HCT116 (cell line): ENCODE measurements at regions not wholly inside any gene's neighbourhood (a gene's known extent, or its start where the extent isn't known, plus 50 kb on each side); places are given as distances from the start of the nearest gene placed in this dataset.

Experiments used
- ATAC-seq: fragments of 200-7000 bp; cut with Tn5 transposase; 2 replicates; pipeline ENCODE4 v1.9.1; 2020; ENCODE audit warnings: mild to moderate bottlenecking, moderate library complexity
- BruUV-seq: library from RNA; stranded (reverse); fragments of 400-500 nt; replicated peaks from 2 replicates; lab custom pipeline; 2021; lab: Mats Ljungman, UMichigan
- CTCF ChIA-PET: fragments of 300-600 bp; sonication (Branson Sonifier 250); formaldehyde crosslinking; loops from one replicate; lab custom pipeline; 2021; ENCODE audit warnings: antibody characterized with exemption; lab: Charles Lee
- POLR2A ChIA-PET: fragments of 300-600, 350-600 bp; sonication (Branson Sonifier 250); formaldehyde crosslinking; loops from one replicate; lab custom pipeline; 2021; ENCODE audit warnings: antibody characterized with exemption; lab: Charles Lee
- RAD21 ChIA-PET, 2 experiments: fragments of 300-600 bp; sonication (Branson Sonifier 250); formaldehyde crosslinking; loops; one replicate each; lab custom pipeline; 2023; ENCODE audit warnings: low total read pairs in 2 of 2; ENCODE audit not compliant: uncharacterized antibody in 2 of 2, unreplicated experiment in 2 of 2, low non-redundant PET in 1 of 2; lab: Charles Lee
- DNase-seq: peaks from one replicate; pipeline ENCODE4 v3.0.0-alpha.2; 2010; ENCODE audit warnings: low read depth, low spot score
- H2AFZ ChIP-seq: fragments of 200-600 bp; shearing (Covaris generic), sonication (generic); 2 replicates; pipeline ENCODE4 v1.6.1; 2017; ENCODE audit warnings: low read depth, mixed run types, mixed read lengths, antibody characterized with exemption, low read length; ENCODE audit not compliant: poor library complexity, severe bottlenecking
- H3K27ac ChIP-seq: 2 replicates; pipeline ENCODE4 v1.5.1; 2012; ENCODE audit warnings: low read depth, low read length
- H3K27me3 ChIP-seq: fragments of 200-600 bp; sonication (generic); 2 replicates; pipeline ENCODE4 v1.6.1; 2016; ENCODE audit warnings: mixed run types, low read length, mixed read lengths; ENCODE audit not compliant: insufficient read depth
- H3K36me3 ChIP-seq, 2 experiments: fragments of 200-500 bp in 1 of 2; fragments of 200-600 bp in 1 of 2; sonication (Bioruptor generic) in 1 of 2; sonication (generic) in 1 of 2; 2 replicates each; pipeline versions ENCODE4 v1.5.1 to v1.6.1; 2014 to 2016; ENCODE audit warnings: low read length in 2 of 2, inconsistent platforms in 1 of 2, mixed read lengths in 1 of 2, mixed run types in 1 of 2; ENCODE audit not compliant: insufficient read depth in 2 of 2, control insufficient read depth in 1 of 2
- H3K4me1 ChIP-seq, 2 experiments: fragments of 200-600 bp in 1 of 2; sonication (generic) in 1 of 2; 2 replicates each; pipeline versions ENCODE4 v1.5.1 to v1.6.1; 2012 to 2017; ENCODE audit warnings: low read length in 2 of 2, inconsistent platforms in 1 of 2, mild to moderate bottlenecking in 1 of 2, mixed read lengths in 1 of 2, mixed run types in 1 of 2, moderate library complexity in 1 of 2; ENCODE audit not compliant: insufficient read depth in 2 of 2, control insufficient read depth in 1 of 2
- H3K4me2 ChIP-seq: fragments of 200-600 bp; sonication (generic); 2 replicates; pipeline ENCODE4 v1.6.1; 2017; ENCODE audit warnings: mixed run types, low read length, mixed read lengths
- H3K4me3 ChIP-seq, 2 experiments: fragments of 200-600 bp in 1 of 2; sonication (generic) in 1 of 2; replicated peaks in 1 of 2; 2 replicates each; pipeline ENCODE4 v1.5.1; 2011 to 2016; ENCODE audit warnings: low read length in 2 of 2, control low read depth in 1 of 2, low read depth in 1 of 2, mild to moderate bottlenecking in 1 of 2, mixed read lengths in 1 of 2, mixed run types in 1 of 2
- H3K79me2 ChIP-seq: fragments of 200-600 bp; sonication (generic); 2 replicates; pipeline ENCODE4 v1.6.1; 2017; ENCODE audit warnings: mild to moderate bottlenecking, mixed run types, low read length, moderate library complexity, mixed read lengths; ENCODE audit not compliant: insufficient read depth
- H3K9ac ChIP-seq: fragments of 200-600 bp; sonication (generic); 2 replicates; pipeline ENCODE4 v1.6.1; 2016; ENCODE audit warnings: low read length, mixed read lengths
- H3K9me2 ChIP-seq: fragments of 200-600 bp; sonication (generic), shearing (Covaris generic); 2 replicates; pipeline ENCODE4 v1.6.1; 2017; ENCODE audit warnings: mixed run types, mild to moderate bottlenecking, moderate library complexity; ENCODE audit not compliant: insufficient read depth
- H3K9me3 ChIP-seq, 2 experiments: fragments of 200-500 bp in 1 of 2; fragments of 200-600 bp in 1 of 2; sonication (Bioruptor generic) in 1 of 2; sonication (generic) in 1 of 2; 2 replicates each; pipeline ENCODE4 v1.6.1; 2014 to 2017; ENCODE audit warnings: low read length in 2 of 2, mixed read lengths in 2 of 2, inconsistent platforms in 1 of 2, low read depth in 1 of 2, mild to moderate bottlenecking in 1 of 2, mixed run types in 1 of 2, moderate library complexity in 1 of 2; ENCODE audit not compliant: control insufficient read depth in 1 of 2, insufficient read depth in 1 of 2
- H4K20me1 ChIP-seq: fragments of 200-600 bp; sonication (generic), shearing (Covaris generic); 2 replicates; pipeline ENCODE4 v1.6.1; 2017; ENCODE audit warnings: mixed run types, mild to moderate bottlenecking, moderate library complexity; ENCODE audit not compliant: insufficient read depth
- CTCF ChIP-seq, 3 experiments: fragments of 200-600 bp in 1 of 3; sonication (generic) in 1 of 3; IDR thresholded peaks in 2 of 3; conservative IDR thresholded peaks in 1 of 3; 2 replicates each; pipeline ENCODE4 v1.5.1; 2012 to 2017; ENCODE audit warnings: low read depth in 2 of 3, low read length in 2 of 3, antibody characterized with exemption in 1 of 3, borderline replicate concordance in 1 of 3, control low read depth in 1 of 3, mild to moderate bottlenecking in 1 of 3, mixed read lengths in 1 of 3, mixed run types in 1 of 3, moderate library complexity in 1 of 3; ENCODE audit not compliant: insufficient read depth in 1 of 3
- ELF1 ChIP-seq: IDR thresholded peaks from 2 replicates; pipeline ENCODE4 v1.6.1; 2012; ENCODE audit warnings: low read depth, borderline replicate concordance
- POLR2AphosphoS5 ChIP-seq: IDR thresholded peaks from 2 replicates; pipeline ENCODE4 v1.6.1; 2011; ENCODE audit warnings: mild to moderate bottlenecking, low read depth, low read length, moderate library complexity
- RAD21 ChIP-seq: IDR thresholded peaks from 2 replicates; pipeline ENCODE4 v1.6.1; 2012; ENCODE audit warnings: low read depth, mild to moderate bottlenecking
- SRF ChIP-seq: IDR thresholded peaks from 2 replicates; pipeline ENCODE4 v1.6.1; 2012; ENCODE audit warnings: low read depth
- ZBTB33 ChIP-seq: IDR thresholded peaks from 2 replicates; pipeline ENCODE4 v1.6.1; 2011; ENCODE audit warnings: mild to moderate bottlenecking, low read length, moderate library complexity; ENCODE audit not compliant: insufficient replicate concordance; ENCODE audit errors: extremely low read depth
- intact Hi-C: fragments of 100-400 bp; cut with micrococcal nuclease; formaldehyde crosslinking; loops from 2 replicates; pipeline ENCODE4 v1.10.0; 2022

- TF ChIP-seq ZBTB33 (no peak), SRF (no peak)
Measured at GRCh38 chr3:178428037-178428436, 108.2 kb upstream of the KCNMB2 start (continued).

GRCh38 chr3:178434206-178434805 is 101.9 kb upstream of the KCNMB2 start:
- ATAC-seq (no peak; the same call in 1 of the 2 replicates), DNase-seq (no peak)
- no peaks in the 10 kb centered on the region for H3K79me2 ChIP-seq
- peaks cover 0 to under 1% of the 10 kb centered on the region in 2 experiments; a peak in 1 of 4 replicates for H3K4me1 ChIP-seq
- RAD21 ChIA-PET: no interaction called here
- TF ChIP-seq CTCF (IDR thresholded peaks at IDR 0.05 in 2 of 3, conservative IDR thresholded peaks at IDR 0.05 in 1 of 3; ENCODE audit: borderline replicate concordance in 1 of 3, insufficient read depth in 1 of 3, low read depth in 2 of 3, low read length in 2 of 3): peak; percentile 8 to 32 (median 17); a peak in 2 of 6 replicates
- no peak for TF ChIP-seq ELF1
- peak; percentile 51 for TF ChIP-seq RAD21
- no peak for TF ChIP-seq POLR2AphosphoS5
- no peak overlapping the region for H3K4me3 ChIP-seq
- CTCF ChIA-PET: interaction anchor here (1.0 to 3.3 kb wide), 7 partner anchors 9 to 887 kb away, joined by 3 to 34 read pairs (median 3); no protein-coding TSS in a partner anchor
- H4K20me1 ChIP-seq: no peaks in the 10 kb centered on the region
- H3K36me3 ChIP-seq: no peaks in the 10 kb centered on the region
- H3K27ac ChIP-seq: no peak overlapping the region
- BruUV-seq: no TSS peak
- H3K9me3 ChIP-seq: no peaks in the 10 kb centered on the region
- H3K27me3 ChIP-seq: no peaks in the 10 kb centered on the region
- H3K4me2 ChIP-seq: no peak overlapping the region
- H2AFZ ChIP-seq: no peak overlapping the region
- no peaks in the 10 kb centered on the region for H3K9me2 ChIP-seq
- intact Hi-C loops: loop anchor here (2.0 kb wide), 1 partner anchor 882 kb away; no protein-coding TSS in a partner anchor
- no peak overlapping the region for H3K9ac ChIP-seq
- POLR2A ChIA-PET: no interaction called here
